HEK293 (cell line): ENCODE measurements at regions not wholly inside any gene's neighbourhood (a gene's known extent, or its start where the extent isn't known, plus 50 kb on each side); places are given as distances from the start of the nearest gene placed in this dataset.
"Not testable (repeated sequence)": the region's sequence is repeated elsewhere in the genome, so short reads cannot be mapped to it uniquely, and the experiment has no call there.

ENCODE experiments used
- CTCF ChIA-PET: fragments of 350-600 bp; formaldehyde crosslinking; extraction: SDS; loops from one replicate; lab custom pipeline; 2021; ENCODE audit warnings: antibody characterized with exemption; lab: Yijun Ruan, JAX
- POLR2A ChIA-PET: fragments of 300-600 bp; formaldehyde crosslinking; extraction: SDS; loops from one replicate; lab custom pipeline; 2020; ENCODE audit warnings: antibody characterized with exemption, inconsistent platforms; lab: Yijun Ruan, JAX
- H3K27ac ChIP-seq: fragments of 200-500 bp; sonication (Bioruptor generic); 2 replicates; pipeline ENCODE4 v1.5.1; 2014; ENCODE audit warnings: low read depth, low read length, control low read depth, inconsistent platforms; ENCODE audit errors: extremely low read depth
- H3K36me3 ChIP-seq, 2 experiments: fragments of 200-500 bp in 1 of 2; sonication (Bioruptor generic) in 1 of 2; 1 replicate in 1 of 2; 2 replicates in 1 of 2; pipeline ENCODE4 v1.5.1; 2014 to 2017; ENCODE audit warnings: inconsistent platforms in 2 of 2, low read length in 2 of 2; ENCODE audit not compliant: control insufficient read depth in 2 of 2, insufficient read depth in 1 of 2
- H3K4me1 ChIP-seq: fragments of 200-500 bp; sonication (Bioruptor generic); 2 replicates; pipeline ENCODE4 v1.5.1; 2014; ENCODE audit warnings: mild to moderate bottlenecking, low read length, inconsistent platforms; ENCODE audit not compliant: control insufficient read depth, insufficient read depth
- H3K4me3 ChIP-seq: 2 replicates; pipeline ENCODE4 v1.5.1; 2011; ENCODE audit warnings: low read depth, mild to moderate bottlenecking, control low read depth, low read length, moderate library complexity
- H3K9me3 ChIP-seq: fragments of 200-500 bp; sonication (Bioruptor generic); 2 replicates; pipeline ENCODE4 v1.5.1; 2014; ENCODE audit warnings: low read depth, low read length, inconsistent platforms; ENCODE audit not compliant: control insufficient read depth, insufficient read depth
- ATF2 ChIP-seq: fragments of 450-650 bp; formaldehyde crosslinking; IDR thresholded peaks from 2 replicates; pipeline ENCODE4 v1.5.1; 2016; ENCODE audit warnings: missing biosample characterization, missing genetic modification characterization, low read depth
- HOXC10 ChIP-seq: sonication (generic); formaldehyde crosslinking; IDR thresholded peaks from 2 replicates; pipeline ENCODE4 v1.8.1; 2023; ENCODE audit warnings: mild to moderate bottlenecking, missing genetic modification reagents
- KLF16 ChIP-seq: fragments of 450-650 bp; formaldehyde crosslinking; IDR thresholded peaks from 2 replicates; pipeline ENCODE4 v1.5.1; 2017; ENCODE audit warnings: missing biosample characterization, missing genetic modification characterization
- PRDM10 ChIP-seq: fragments of 450-650 bp; formaldehyde crosslinking; IDR thresholded peaks from 2 replicates; pipeline ENCODE4 v1.5.1; 2016; ENCODE audit warnings: missing biosample characterization, missing genetic modification characterization
- PRDM6 ChIP-seq: fragments of 450-650 bp; formaldehyde crosslinking; IDR thresholded peaks from 2 replicates; pipeline ENCODE4 v1.5.1; 2017; ENCODE audit warnings: missing biosample characterization, missing genetic modification characterization
- SP7 ChIP-seq: fragments of 450-650 bp; formaldehyde crosslinking; IDR thresholded peaks from 2 replicates; pipeline ENCODE4 v1.5.1; 2016; ENCODE audit warnings: missing biosample characterization, missing genetic modification characterization
- ZBTB17 ChIP-seq: fragments of 450-650 bp; formaldehyde crosslinking; IDR thresholded peaks from 2 replicates; pipeline ENCODE4 v1.5.1; 2016; ENCODE audit warnings: missing biosample characterization, missing genetic modification characterization
- ZFP37 ChIP-seq: fragments of 450-650 bp; formaldehyde crosslinking; IDR thresholded peaks from 2 replicates; pipeline ENCODE4 v1.5.1; 2016; ENCODE audit warnings: missing biosample characterization, missing genetic modification characterization
- ZFP41 ChIP-seq: fragments of 450-650 bp; formaldehyde crosslinking; IDR thresholded peaks from 2 replicates; pipeline ENCODE4 v1.5.1; 2016; ENCODE audit warnings: missing biosample characterization, missing genetic modification characterization, borderline replicate concordance
- ZIC2 ChIP-seq: fragments of 450-650 bp; formaldehyde crosslinking; IDR thresholded peaks from 2 replicates; pipeline ENCODE4 v1.5.1; 2016; ENCODE audit warnings: missing biosample characterization, missing genetic modification characterization
- ZNF121 ChIP-seq: fragments of 450-650 bp; formaldehyde crosslinking; IDR thresholded peaks from 2 replicates; pipeline ENCODE4 v1.5.1; 2016; ENCODE audit warnings: missing biosample characterization, missing genetic modification characterization
- ZNF133 ChIP-seq: fragments of 450-650 bp; formaldehyde crosslinking; IDR thresholded peaks from 2 replicates; pipeline ENCODE4 v1.5.1; 2016; ENCODE audit warnings: missing biosample characterization, missing genetic modification characterization
- ZNF202 ChIP-seq: fragments of 450-650 bp; formaldehyde crosslinking; IDR thresholded peaks from 2 replicates; pipeline ENCODE4 v1.5.1; 2016; ENCODE audit warnings: missing biosample characterization, missing genetic modification characterization, borderline replicate concordance
- ZNF211 ChIP-seq: fragments of 450-650 bp; formaldehyde crosslinking; IDR thresholded peaks from 2 replicates; pipeline ENCODE4 v1.5.1; 2016; ENCODE audit warnings: low read depth, missing biosample characterization, missing genetic modification characterization
- ZNF354C ChIP-seq: fragments of 450-650 bp; formaldehyde crosslinking; IDR thresholded peaks from 2 replicates; pipeline ENCODE4 v1.5.1; 2016; ENCODE audit warnings: missing biosample characterization, missing genetic modification characterization, low read depth, borderline replicate concordance
- ZNF404 ChIP-seq: fragments of 450-650 bp; formaldehyde crosslinking; IDR thresholded peaks from 2 replicates; pipeline ENCODE4 v1.5.1; 2017; ENCODE audit warnings: missing biosample characterization, missing genetic modification characterization
- ZNF548 ChIP-seq: fragments of 450-650 bp; formaldehyde crosslinking; IDR thresholded peaks from 2 replicates; pipeline ENCODE4 v1.5.1; 2016; ENCODE audit warnings: missing biosample characterization, missing genetic modification characterization
- ZNF571 ChIP-seq: fragments of 450-650 bp; formaldehyde crosslinking; IDR thresholded peaks from 2 replicates; pipeline ENCODE4 v1.5.0; 2017; ENCODE audit warnings: missing biosample characterization, missing genetic modification characterization
- ZNF621 ChIP-seq: fragments of 450-650 bp; formaldehyde crosslinking; IDR thresholded peaks from 2 replicates; pipeline ENCODE4 v1.5.1; 2017; ENCODE audit warnings: missing biosample characterization, missing genetic modification characterization
- ZNF623 ChIP-seq: fragments of 450-650 bp; formaldehyde crosslinking; IDR thresholded peaks from 2 replicates; pipeline ENCODE4 v1.5.1; 2016; ENCODE audit warnings: missing biosample characterization, missing genetic modification characterization
- ZNF670 ChIP-seq: fragments of 450-650 bp; formaldehyde crosslinking; IDR thresholded peaks from 2 replicates; pipeline ENCODE4 v1.5.1; 2016; ENCODE audit warnings: missing biosample characterization, missing genetic modification characterization, low read depth
- ZNF692 ChIP-seq: fragments of 450-650 bp; formaldehyde crosslinking; IDR thresholded peaks from 2 replicates; pipeline ENCODE4 v1.5.1; 2016; ENCODE audit warnings: missing biosample characterization, missing genetic modification characterization
- ZNF776 ChIP-seq: fragments of 450-650 bp; formaldehyde crosslinking; IDR thresholded peaks from 2 replicates; pipeline ENCODE4 v1.5.0; 2017; ENCODE audit warnings: missing biosample characterization, missing genetic modification characterization, borderline replicate concordance
- ZNF777 ChIP-seq: fragments of 450-650 bp; formaldehyde crosslinking; IDR thresholded peaks from 2 replicates; pipeline ENCODE4 v1.5.1; 2017; ENCODE audit warnings: missing biosample characterization, missing genetic modification characterization, borderline replicate concordance
- ZNF785 ChIP-seq: fragments of 450-650 bp; formaldehyde crosslinking; IDR thresholded peaks from 2 replicates; pipeline ENCODE4 v1.5.1; 2016; ENCODE audit warnings: missing biosample characterization, missing genetic modification characterization

- TF ChIP-seq PRDM10, result no peak
- no peak for TF ChIP-seq PRDM6 (tag by site-specific recombination)
- no peak for TF ChIP-seq ZNF621 (tag by site-specific recombination)
- no peak for TF ChIP-seq ZNF776
- no peak for TF ChIP-seq ZNF571
- no peak for TF ChIP-seq ZNF548 (tag by site-specific recombination)
- TF ChIP-seq ZNF777 (tag by site-specific recombination), result no peak
- no peak for TF ChIP-seq ZNF670 (tag by site-specific recombination)
- TF ChIP-seq ZFP37 (tag by site-specific recombination), result no peak
- TF ChIP-seq ATF2 (tag by site-specific recombination), result no peak
Measured at GRCh38 chr2:167637741-167638140, 609.7 kb downstream of the STK39 start (continued).

- H3K9me3 ChIP-seq, H3K36me3 ChIP-seq, H3K4me3 ChIP-seq, POLR2A ChIA-PET, H3K4me1 ChIP-seq, CTCF ChIA-PET, H3K27ac ChIP-seq: not testable (repeated sequence)
Measured at GRCh38 chr2:167632271-167632670, 615.1 kb downstream of the STK39 start.

- TF ChIP-seq ZBTB17 (tag by site-specific recombination) (no peak), SP7 (tag by site-specific recombination) (no peak), ZNF121 (no peak), HOXC10 (CRISPR knock-in tag) (no peak), ZNF692 (tag by site-specific recombination) (no peak), ZIC2 (tag by site-specific recombination) (no peak), ZFP41 (tag by site-specific recombination) (no peak), ZNF404 (tag by site-specific recombination) (no peak), ZNF785 (tag by site-specific recombination) (no peak), ZNF354C (tag by site-specific recombination) (no peak), ZNF202 (no peak), ZNF211 (no peak), ZNF133 (no peak), KLF16 (tag by site-specific recombination) (no peak), ZNF623 (no peak)
- Histone ChIP-seq H3K4me3 (no peak overlapping the region), H3K36me3 (no peaks in the 10 kb centered on the region), H3K9me3 (no peaks in the 10 kb centered on the region), H3K4me1 (no peaks in the 10 kb centered on the region), H3K27ac (no peak overlapping the region)
- CTCF ChIA-PET, result no interaction called here
- POLR2A ChIA-PET, result no interaction called here
Measured at GRCh38 chr2:167626961-167627360, 620.4 kb downstream of the STK39 start.
